GM23338 (cell line): ENCODE measurements at regions not wholly inside any gene's neighbourhood (a gene's known extent, or its start where the extent isn't known, plus 50 kb on each side); places are given as distances from the start of the nearest gene placed in this dataset.

Source experiments
- ATAC-seq: fragments of 200-7000 bp; cut with Tn5 transposase; 3 replicates; pipeline ENCODE4 v1.9.1; 2020
- DNase-seq: peaks from one replicate; pipeline ENCODE4 v3.0.0-alpha.2; 2015; ENCODE audit warnings: low spot score
- H2AFZ ChIP-seq: fragments of 200-600 bp; sonication (generic); 2 replicates; pipeline ENCODE4 v1.8.0; 2016; ENCODE audit warnings: antibody characterized with exemption, mild to moderate bottlenecking, moderate library complexity
- H3F3A ChIP-seq: fragments of 200-600 bp; sonication (generic); replicated peaks from 2 replicates; pipeline ENCODE4 v1.8.0; 2017; ENCODE audit warnings: antibody characterized with exemption, mixed run types, low read depth
- H3K27ac ChIP-seq: fragments of 200-600 bp; sonication (generic); 2 replicates; pipeline ENCODE4 v1.6.1; 2016; ENCODE audit warnings: low read depth
- H3K27me3 ChIP-seq: fragments of 200-600 bp; sonication (generic); 2 replicates; pipeline ENCODE4 v1.8.0; 2016; ENCODE audit warnings: mild to moderate bottlenecking, mixed run types, moderate library complexity; ENCODE audit not compliant: insufficient read depth
- H3K36me3 ChIP-seq: fragments of 200-600 bp; sonication (generic); 2 replicates; pipeline ENCODE4 v1.8.0; 2016; ENCODE audit warnings: mild to moderate bottlenecking; ENCODE audit not compliant: insufficient read depth
- H3K4me1 ChIP-seq: fragments of 200-600 bp; sonication (generic); 2 replicates; pipeline ENCODE4 v1.8.0; 2016; ENCODE audit warnings: mild to moderate bottlenecking, moderate library complexity; ENCODE audit not compliant: insufficient read depth
- H3K4me2 ChIP-seq: fragments of 200-600 bp; sonication (generic); 2 replicates; pipeline ENCODE4 v1.7.1; 2017; ENCODE audit warnings: mixed run types
- H3K4me3 ChIP-seq: fragments of 200-600 bp; sonication (generic); 2 replicates; pipeline ENCODE4 v1.6.1; 2016; ENCODE audit warnings: mixed run types
- H3K79me2 ChIP-seq: fragments of 200-600 bp; sonication (generic); replicated peaks from 2 replicates; pipeline ENCODE4 v1.8.0; 2017; ENCODE audit warnings: mild to moderate bottlenecking; ENCODE audit not compliant: insufficient read depth
- H3K9me2 ChIP-seq: fragments of 200-600 bp; sonication (generic); 2 replicates; pipeline ENCODE4 v1.8.0; 2017; ENCODE audit not compliant: insufficient read depth
- H4K20me1 ChIP-seq: fragments of 200-600 bp; sonication (generic); replicated peaks from 2 replicates; pipeline ENCODE4 v1.8.0; 2017; ENCODE audit warnings: mild to moderate bottlenecking; ENCODE audit not compliant: insufficient read depth
- H3K27ac Mint-ChIP-seq: 2 replicates; pipeline ENCODE4 v1.8.0; 2020; ENCODE audit warnings: inconsistent platforms, mild to moderate bottlenecking, moderate library complexity, mixed read lengths
- H3K27me3 Mint-ChIP-seq: 3 replicates; pipeline ENCODE4 v1.8.0; 2022; ENCODE audit warnings: low read depth, mild to moderate bottlenecking, moderate library complexity, mixed read lengths, inconsistent platforms; ENCODE audit not compliant: insufficient read depth, poor library complexity
- H3K36me3 Mint-ChIP-seq: 3 replicates; pipeline ENCODE4 v1.8.0; 2021; ENCODE audit warnings: low read depth, mild to moderate bottlenecking, inconsistent platforms, moderate library complexity, mixed read lengths
- H3K4me1 Mint-ChIP-seq: 3 replicates; pipeline ENCODE4 v1.8.0; 2020; ENCODE audit warnings: mild to moderate bottlenecking, inconsistent platforms, mixed read lengths
- H3K4me3 Mint-ChIP-seq: 3 replicates; pipeline ENCODE4 v1.8.0; 2021; ENCODE audit warnings: moderate library complexity, mild to moderate bottlenecking, inconsistent platforms, mixed read lengths
- H3K9me3 Mint-ChIP-seq: 3 replicates; pipeline ENCODE4 v1.8.0; 2020; ENCODE audit warnings: moderate library complexity, mild to moderate bottlenecking, inconsistent platforms, mixed read lengths
- CREB1 ChIP-seq: fragments of 250-450 bp; sonication (Bioruptor Pico); IDR thresholded peaks from 2 replicates; pipeline ENCODE4 v1.5.0; 2020; ENCODE audit warnings: low read depth, mild to moderate bottlenecking, moderate library complexity
- CTCF ChIP-seq, 2 experiments: fragments of 200-600 bp in 1 of 2; sonication (generic) in 1 of 2; conservative IDR thresholded peaks; 2 replicates each; pipeline versions ENCODE4 v1.5.1 to v1.6.1; 2016 to 2017; ENCODE audit warnings: antibody characterized with exemption in 2 of 2, low read depth in 2 of 2, mild to moderate bottlenecking in 2 of 2, moderate library complexity in 1 of 2
- ETS1 ChIP-seq: IDR thresholded peaks from 2 replicates; pipeline ENCODE4 v1.6.1; 2016; ENCODE audit warnings: antibody characterized with exemption
- JUNB ChIP-seq: IDR thresholded peaks from one replicate; pipeline ENCODE4 v1.6.1; 2016; ENCODE audit warnings: antibody characterized with exemption; ENCODE audit not compliant: unreplicated experiment
- NANOG ChIP-seq: IDR thresholded peaks from 2 replicates; pipeline ENCODE4 v1.6.1; 2016; ENCODE audit warnings: antibody characterized with exemption, borderline replicate concordance
- REST ChIP-seq: IDR thresholded peaks from one replicate; pipeline ENCODE4 v1.6.1; 2018; ENCODE audit warnings: antibody characterized with exemption; ENCODE audit not compliant: unreplicated experiment
- ZNF114 ChIP-seq: fragments of 250-450 bp; sonication (Bioruptor Pico); IDR thresholded peaks from 2 replicates; pipeline ENCODE4 v1.5.0; 2020; ENCODE audit warnings: mild to moderate bottlenecking, moderate library complexity

- TF ChIP-seq REST (no peak), NANOG (no peak), CTCF (conservative IDR thresholded peaks at IDR 0.05; ENCODE audit: low read depth in 2 of 2) (no peak), ETS1 (no peak), ZNF114 (no peak)
Observed at GRCh38 chr9:113692256-113692655, 183.9 kb upstream of the ZNF618 start (continued).

- no peak overlapping the region for H3K27ac ChIP-seq
- no peak overlapping the region for H3K4me3 ChIP-seq
- Mint-ChIP-seq H3K27me3 (peaks cover 15% of the 10 kb centered on the region), H3K4me3 (no peak overlapping the region), H3K27ac (no peak overlapping the region), H3K9me3 (0 out of 3 replicates have a peak, but pooled peaks cover 3% of the 10 kb centered on the region), H3K36me3 (0 out of 3 replicates have a peak, but pooled peaks cover 2% of the 10 kb centered on the region), H3K4me1 (peaks cover 2% of the 10 kb centered on the region)
- no peaks in the 10 kb centered on the region for H3K9me2 ChIP-seq
- H3K4me2 ChIP-seq, result no peak overlapping the region
- ATAC-seq (no peak), DNase-seq (no peak)
- TF ChIP-seq JUNB (no peak), REST (no peak), CTCF (conservative IDR thresholded peaks at IDR 0.05; ENCODE audit: low read depth in 2 of 2) (no peak), CREB1 (CRISPR knock-in tag) (no peak)
- H4K20me1 ChIP-seq, result no peaks in the 10 kb centered on the region
- peaks cover 3% of the 10 kb centered on the region; the same call in 1 of the 2 replicates for H3K27me3 ChIP-seq
- peaks cover 6% of the 10 kb centered on the region; the same call in 1 of the 2 replicates for H3K4me1 ChIP-seq
- no peaks in the 10 kb centered on the region for H3K36me3 ChIP-seq
- H2AFZ ChIP-seq, result no peak overlapping the region
- H3K79me2 ChIP-seq, result no peaks in the 10 kb centered on the region
- H3F3A ChIP-seq, result no peaks in the 10 kb centered on the region
Observed at GRCh38 chr9:113694912-113695311, 181.2 kb upstream of the ZNF618 start.
